ENCODE measurements at regions not wholly inside any gene's neighbourhood (a gene's known extent, or its start where the extent isn't known, plus 50 kb on each side); places are given as distances from the start of the nearest gene placed in this dataset.

- peak; percentile 5 for DNase-seq
Measured at GRCh38 chr11:11789735-11790369, 51.9 kb upstream of the USP47 start.

DNA sequence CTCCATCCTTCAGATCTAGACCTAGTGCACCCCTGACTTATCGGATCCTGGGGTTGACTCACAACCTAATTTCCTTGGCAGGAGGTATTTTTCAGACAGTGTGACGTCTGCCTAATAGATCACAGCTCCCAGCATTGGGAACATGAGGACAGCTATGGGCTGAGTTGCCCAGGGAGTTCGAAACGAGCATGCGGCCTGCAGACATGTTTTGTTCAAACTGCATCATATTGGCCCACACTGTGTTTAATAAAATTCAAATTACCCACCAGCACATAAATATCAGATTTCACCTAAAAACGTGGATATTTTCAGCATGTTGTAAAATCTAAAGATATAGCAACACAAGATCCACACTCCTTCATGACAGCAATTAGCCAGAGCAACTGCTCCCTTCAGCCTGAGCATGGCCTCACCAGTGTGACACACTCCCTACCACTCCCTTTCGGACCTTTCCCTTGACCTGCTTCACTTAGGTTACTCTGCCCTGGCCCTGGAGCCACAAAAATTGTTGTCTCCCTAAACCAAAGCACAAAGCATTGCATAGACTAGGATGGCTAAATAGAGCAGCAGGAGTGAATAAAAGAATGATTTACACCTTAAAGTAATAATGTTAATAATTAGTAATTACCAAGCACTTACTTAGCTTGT lies 53.6 kb upstream of the USP47 start:
- no peak for DNase-seq

DNA sequence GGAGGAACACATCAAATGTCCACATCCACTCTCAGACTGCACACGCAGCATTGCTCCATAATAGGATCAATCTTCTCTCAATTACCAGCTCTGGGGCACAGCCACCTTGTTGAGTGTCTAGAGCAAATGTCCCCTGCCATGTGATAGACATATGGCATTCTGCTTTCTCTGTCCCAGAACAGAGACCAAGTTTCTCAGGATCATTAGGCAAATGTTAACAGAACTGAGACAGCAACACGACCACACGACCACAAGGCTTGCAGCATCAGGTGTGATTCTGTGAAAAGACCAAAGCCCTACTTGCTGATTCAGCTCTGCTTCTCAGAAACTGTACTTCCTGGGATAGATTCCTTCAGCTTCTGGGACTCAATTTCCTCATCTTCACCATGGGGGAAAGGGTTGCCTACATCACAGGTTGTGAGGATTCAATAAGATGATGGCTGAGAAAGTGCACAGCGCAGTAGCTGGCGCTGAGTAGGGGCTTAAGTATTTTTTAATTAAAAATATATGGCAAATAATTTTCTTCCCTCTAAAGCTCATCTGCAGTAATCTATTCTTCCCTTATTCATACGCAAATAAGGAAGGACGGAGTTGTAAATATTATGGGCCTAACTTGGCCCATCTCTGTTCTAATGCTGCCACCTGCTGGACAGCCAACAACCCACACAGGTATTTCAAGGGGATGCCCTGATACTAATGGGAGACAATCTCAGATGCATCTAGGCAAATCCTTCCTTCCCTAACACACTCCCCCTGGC lies 54.3 kb upstream of the USP47 start:
- peak; percentile 65 for DNase-seq

GRCh38 chr11:11786771-11787170 lies 55.0 kb upstream of the USP47 start:
- DNase-seq, result no peak

- no peak for DNase-seq
Measured at GRCh38 chr11:11786234-11786633, 55.5 kb upstream of the USP47 start.

GRCh38 chr11:11782532-11783110 lies 59.2 kb upstream of the USP47 start:
- no peak for DNase-seq

DNA sequence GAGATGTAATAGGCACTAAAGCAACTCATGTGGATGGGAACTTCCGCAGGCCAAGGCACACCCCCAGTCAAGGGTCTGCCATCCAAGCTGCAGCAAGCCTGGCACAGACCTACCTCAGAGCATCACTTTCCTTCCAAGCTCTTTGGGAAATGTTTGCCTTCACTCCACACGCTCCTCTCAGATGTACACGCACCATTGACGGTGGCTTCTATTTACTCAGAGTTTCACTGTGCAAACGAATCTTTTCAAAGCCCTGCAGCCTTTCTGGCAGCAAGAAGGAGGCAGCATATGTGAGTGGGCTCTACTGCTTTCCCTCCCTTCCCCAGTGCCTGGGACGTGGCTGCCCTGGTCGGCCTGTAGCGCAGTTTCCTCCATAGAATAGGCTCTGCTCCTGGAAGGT lies 60.9 kb upstream of the USP47 start:
- no peak for DNase-seq

- DNase-seq, result no peak
Measured at GRCh38 chr11:11779975-11780374, 61.8 kb upstream of the USP47 start.

- DNase-seq, result no peak
Measured at GRCh38 chr11:11777897-11778296, 63.9 kb upstream of the USP47 start.

DNA sequence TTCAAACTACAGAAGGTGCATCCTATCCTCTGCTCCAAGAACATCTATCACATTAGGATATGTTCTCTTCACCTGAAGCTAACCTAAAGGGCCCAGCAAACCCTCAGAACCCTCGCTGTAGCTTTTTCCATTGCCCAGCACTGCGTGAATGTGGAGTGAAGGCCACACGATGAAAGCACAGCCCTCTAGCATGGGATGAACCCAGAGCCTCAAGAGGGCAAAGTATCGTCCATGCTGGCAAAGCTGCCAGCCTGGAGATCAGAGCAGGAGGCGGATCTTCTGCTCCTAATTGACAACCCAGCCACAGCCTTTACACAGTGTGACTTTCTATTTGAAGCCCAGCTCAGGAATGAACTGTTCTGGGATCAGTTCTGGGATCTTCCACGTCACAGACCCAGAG lies 65.1 kb upstream of the USP47 start:
- no peak for DNase-seq

GRCh38 chr11:11774928-11775327 lies 66.8 kb upstream of the USP47 start:
- DNase-seq, result no peak

DNA sequence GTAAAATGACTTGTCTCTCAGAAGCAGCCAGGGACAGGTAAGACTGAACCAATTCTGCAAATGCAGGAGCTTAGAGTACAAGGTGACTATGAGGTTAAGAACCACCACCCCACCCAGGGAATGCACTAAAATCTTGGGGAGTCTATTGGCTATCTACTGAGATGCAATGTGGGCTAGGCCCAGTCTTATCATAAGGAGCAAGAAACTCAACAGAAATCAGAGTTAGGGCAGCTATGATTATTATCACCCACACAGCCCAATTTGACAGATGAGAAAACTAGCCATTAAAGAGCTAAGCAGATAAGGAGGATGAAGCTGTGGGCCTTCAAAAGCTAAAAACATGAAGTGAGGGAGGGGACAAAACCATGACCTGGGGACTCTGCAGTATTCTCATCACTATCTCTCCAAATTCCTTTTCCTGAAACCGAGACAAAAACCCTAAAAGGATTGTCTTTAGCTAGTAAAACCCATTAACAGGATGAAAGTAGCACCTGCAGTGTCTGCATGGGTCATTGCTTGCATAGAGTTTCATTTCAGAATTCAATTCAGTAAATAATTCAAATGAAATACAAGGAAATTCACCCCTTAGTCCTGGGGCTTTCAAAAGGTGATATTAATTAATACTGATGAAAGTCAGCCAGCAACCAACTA lies 68.8 kb upstream of the USP47 start:
- DNase-seq, result no peak

- no peak for DNase-seq
Measured at GRCh38 chr11:11770921-11771486, 70.8 kb upstream of the USP47 start.

GRCh38 chr11:11770296-11770695 lies 71.5 kb upstream of the USP47 start:
- DNase-seq, result no peak

DNA sequence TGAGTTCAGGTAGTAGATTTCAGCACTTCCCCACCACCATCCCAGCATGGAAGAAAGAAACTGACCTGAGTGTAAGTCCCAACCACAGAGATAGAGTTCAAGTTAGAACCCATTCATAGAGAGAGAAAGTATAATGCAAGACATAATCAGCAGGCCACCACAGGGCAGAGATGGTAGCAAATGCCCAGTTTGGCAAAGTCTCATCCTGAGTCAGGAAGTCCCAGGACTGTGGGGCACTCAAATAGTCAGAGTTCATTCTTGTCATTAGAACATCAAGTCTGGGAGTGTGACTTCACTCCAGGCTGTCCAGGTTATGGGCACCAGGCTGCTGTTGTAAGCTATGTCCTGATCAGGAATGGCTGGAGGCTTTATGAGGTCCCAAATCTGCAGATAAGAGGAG lies 72.0 kb upstream of the USP47 start:
- no peak for DNase-seq

- no peak for DNase-seq
Measured at GRCh38 chr11:11769362-11769761, 72.4 kb upstream of the USP47 start.

- no peak for DNase-seq
Measured at GRCh38 chr11:11764423-11764803, 77.4 kb upstream of the USP47 start.

DNA sequence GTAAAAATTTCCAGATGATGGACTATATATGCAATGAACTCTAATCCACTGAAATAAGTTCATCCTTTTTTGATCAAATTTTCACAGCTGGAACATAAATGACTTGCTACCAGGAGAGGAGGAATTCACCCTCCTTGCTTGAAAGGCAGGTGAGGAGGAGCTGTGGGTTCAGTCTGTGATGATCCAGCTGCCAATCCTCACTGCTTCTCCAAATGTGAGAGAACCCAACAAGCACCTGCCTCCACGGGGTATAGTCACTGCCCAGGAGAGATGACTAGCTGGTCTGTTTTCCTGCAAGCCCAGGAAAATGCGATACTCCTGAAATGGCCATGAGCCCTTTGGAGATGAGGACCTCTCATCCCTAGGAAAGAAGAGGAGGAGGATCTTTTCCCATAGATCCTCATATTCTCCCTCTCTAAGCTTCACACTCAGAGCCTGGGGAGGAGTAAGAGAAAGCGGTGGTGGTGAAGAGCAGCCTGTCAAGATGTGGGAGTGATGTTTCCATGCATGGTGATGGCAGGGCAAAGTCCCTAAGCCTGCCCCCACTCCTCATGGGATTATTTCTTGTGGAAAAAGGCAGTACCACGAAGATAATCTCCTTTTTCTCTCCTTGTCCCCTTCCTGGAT lies 77.9 kb upstream of the USP47 start:
- DNase-seq, result no peak

GRCh38 chr11:11760838-11761237 lies 80.9 kb upstream of the USP47 start:
- DNase-seq, result no peak

DNA sequence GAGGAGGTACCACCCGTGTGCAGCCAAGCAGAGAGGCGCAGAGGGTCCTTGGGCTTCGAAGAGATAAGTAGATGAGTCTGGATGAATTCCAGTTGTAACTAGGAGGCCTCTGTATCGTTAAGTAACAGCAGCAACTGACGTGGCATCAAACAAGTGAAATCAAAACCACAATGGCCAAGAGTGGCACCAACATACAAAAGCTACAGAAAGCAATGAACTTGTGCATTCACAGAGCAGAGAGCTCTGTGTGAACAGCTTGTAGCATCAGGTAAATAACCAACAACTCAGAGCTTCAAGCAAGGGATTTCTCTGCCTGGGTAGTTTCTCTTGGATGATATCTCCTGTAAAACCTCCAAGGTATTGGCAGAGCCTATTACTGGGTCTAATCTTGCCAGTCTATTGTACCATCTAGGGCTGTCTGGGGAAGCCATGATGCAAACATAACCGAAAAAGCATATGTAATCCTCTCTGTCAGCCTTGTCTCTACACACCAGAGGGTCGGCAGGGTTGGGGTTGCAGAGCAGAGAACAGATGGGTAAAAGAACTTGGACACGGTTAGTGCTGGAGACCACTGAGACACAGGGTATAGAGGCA lies 83.1 kb upstream of the USP47 start:
- no peak for DNase-seq

DNA sequence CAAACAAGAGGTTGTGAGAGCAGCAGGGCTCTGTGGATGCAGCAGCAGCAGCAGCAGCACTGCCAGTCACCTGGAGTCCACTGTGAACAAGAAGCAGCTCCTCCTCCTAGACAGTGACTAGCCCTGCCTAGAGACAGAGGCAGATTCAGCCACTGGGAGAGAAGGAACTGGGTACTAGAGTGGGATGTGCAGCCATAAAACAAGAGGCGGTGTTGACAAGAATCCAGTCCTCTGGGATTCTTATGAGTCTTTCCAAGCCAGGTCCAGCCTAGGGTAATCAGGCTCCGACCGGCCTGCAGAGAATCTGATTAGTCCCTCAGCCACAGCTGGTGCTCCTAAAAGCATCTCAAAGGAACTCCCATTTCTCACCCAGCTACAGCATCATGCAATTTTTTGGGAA lies 83.9 kb upstream of the USP47 start:
- DNase-seq, result no peak

- no peak for DNase-seq
Measured at GRCh38 chr11:11756718-11757117, 85.1 kb upstream of the USP47 start.

Measured in stimulated activated CD4-positive, alpha-beta T cell treated with anti-CD3 and anti-CD28 coated beads, Interleukin-12 subunit alpha, Interleukin-12 subunit beta, amount 100 ng/mL, for 4 hours (primary cell).